Osteoblast (primary cell): ENCODE measurements at regions not wholly inside any gene's neighbourhood (a gene's known extent, or its start where the extent isn't known, plus 50 kb on each side); places are given as distances from the start of the nearest gene placed in this dataset.

ENCODE experiments used
- DNase-seq: peaks from one replicate; pipeline ENCODE4 v3.0.0; 2011; ENCODE audit warnings: low spot score, mixed read lengths; ENCODE audit not compliant: insufficient read length; ENCODE audit errors: missing footprints
- H2AFZ ChIP-seq: 2 replicates; pipeline ENCODE4 v1.6.0; 2011; ENCODE audit warnings: mild to moderate bottlenecking, low read length
- H3K27ac ChIP-seq: 2 replicates; pipeline ENCODE4 v1.5.1; 2011; ENCODE audit warnings: mild to moderate bottlenecking, low read depth, low read length, moderate library complexity
- H3K27me3 ChIP-seq: 2 replicates; pipeline ENCODE4 v1.6.0; 2012; ENCODE audit warnings: mild to moderate bottlenecking, control low read depth, inconsistent platforms, low read length, moderate library complexity; ENCODE audit not compliant: insufficient read depth
- H3K36me3 ChIP-seq: 2 replicates; pipeline ENCODE4 v1.5.1; 2011; ENCODE audit warnings: mild to moderate bottlenecking, low read length, control low read depth, moderate library complexity; ENCODE audit not compliant: insufficient read depth
- H3K4me1 ChIP-seq: 2 replicates; pipeline ENCODE4 v1.5.1; 2011; ENCODE audit warnings: mild to moderate bottlenecking, low read length, control low read depth, moderate library complexity; ENCODE audit not compliant: insufficient read depth
- H3K4me2 ChIP-seq: 2 replicates; pipeline ENCODE4 v1.6.0; 2011; ENCODE audit warnings: mild to moderate bottlenecking, low read length; ENCODE audit not compliant: insufficient read depth
- H3K4me3 ChIP-seq: fragments of 200-600 bp; sonication (generic); 3 replicates; pipeline ENCODE4 v1.5.1; 2012; ENCODE audit warnings: mild to moderate bottlenecking, low read length, inconsistent platforms; ENCODE audit not compliant: insufficient read depth
- H3K79me2 ChIP-seq: 2 replicates; pipeline ENCODE4 v1.6.0; 2012; ENCODE audit warnings: mild to moderate bottlenecking, low read length, control low read depth, inconsistent platforms; ENCODE audit not compliant: insufficient read depth
- H3K9me3 ChIP-seq: 2 replicates; pipeline ENCODE4 v1.5.1; 2011; ENCODE audit warnings: low read depth, low read length, control low read depth
- H4K20me1 ChIP-seq: 2 replicates; pipeline ENCODE4 v1.6.0; 2012; ENCODE audit warnings: mild to moderate bottlenecking, low read length, control low read depth; ENCODE audit not compliant: insufficient read depth
- CTCF ChIP-seq: IDR thresholded peaks from 2 replicates; pipeline ENCODE4 v1.5.1; 2011; ENCODE audit warnings: mild to moderate bottlenecking, low read depth, low read length, moderate library complexity; ENCODE audit errors: extremely low read depth

GRCh38 chr4:36872679-36873078 is 371.9 kb upstream of the NWD2 start:
- H3K4me1 ChIP-seq, result no peaks in the 10 kb centered on the region
- no peak for DNase-seq

DNA sequence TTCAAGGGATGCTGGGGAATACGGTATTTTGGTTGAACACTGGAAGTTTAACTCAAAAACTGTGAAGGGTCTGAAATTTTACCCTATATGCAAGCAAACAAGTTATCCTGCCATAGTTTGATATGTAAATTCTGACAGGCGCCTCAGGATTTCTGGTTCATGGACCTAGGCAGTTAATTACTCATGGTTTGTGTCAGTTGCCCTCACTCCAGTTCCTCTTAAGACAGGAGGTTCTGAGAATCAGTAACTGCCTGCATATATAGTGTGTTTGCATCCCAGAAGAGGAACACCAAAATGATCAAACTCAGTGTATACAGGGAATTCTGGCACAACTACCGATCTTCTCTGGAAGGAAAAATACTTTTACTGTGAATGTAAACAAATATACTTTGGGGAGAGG is 360.4 kb upstream of the NWD2 start:
- H3K27ac ChIP-seq, result no peak overlapping the region
- H4K20me1 ChIP-seq, result no peaks in the 10 kb centered on the region
- no peak for TF ChIP-seq CTCF
- no peaks in the 10 kb centered on the region for H3K36me3 ChIP-seq
- no peak overlapping the region for H3K4me3 ChIP-seq
- H3K9me3 ChIP-seq, result no peaks in the 10 kb centered on the region
- no peaks in the 10 kb centered on the region for H3K4me1 ChIP-seq
- H3K4me2 ChIP-seq, result no peak overlapping the region
- DNase-seq, result no peak
- no peaks in the 10 kb centered on the region for H3K79me2 ChIP-seq
- no peak overlapping the region for H2AFZ ChIP-seq
- H3K27me3 ChIP-seq, result no peaks in the 10 kb centered on the region

More at GRCh38 chr4:36872679-36873078, 371.9 kb upstream of the NWD2 start:
- Histone ChIP-seq H4K20me1 (no peaks in the 10 kb centered on the region), H2AFZ (no peak overlapping the region), H3K27ac (no peak overlapping the region), H3K4me2 (no peak overlapping the region), H3K36me3 (no peaks in the 10 kb centered on the region), H3K27me3 (no peaks in the 10 kb centered on the region), H3K9me3 (no peaks in the 10 kb centered on the region), H3K79me2 (no peaks in the 10 kb centered on the region), H3K4me3 (no peak overlapping the region)
- TF ChIP-seq CTCF, result no peak

GRCh38 chr4:36891971-36892370 is 352.6 kb upstream of the NWD2 start:
- no peak for TF ChIP-seq CTCF
- no peaks in the 10 kb centered on the region for H3K79me2 ChIP-seq
- no peak overlapping the region for H3K4me2 ChIP-seq

DNA sequence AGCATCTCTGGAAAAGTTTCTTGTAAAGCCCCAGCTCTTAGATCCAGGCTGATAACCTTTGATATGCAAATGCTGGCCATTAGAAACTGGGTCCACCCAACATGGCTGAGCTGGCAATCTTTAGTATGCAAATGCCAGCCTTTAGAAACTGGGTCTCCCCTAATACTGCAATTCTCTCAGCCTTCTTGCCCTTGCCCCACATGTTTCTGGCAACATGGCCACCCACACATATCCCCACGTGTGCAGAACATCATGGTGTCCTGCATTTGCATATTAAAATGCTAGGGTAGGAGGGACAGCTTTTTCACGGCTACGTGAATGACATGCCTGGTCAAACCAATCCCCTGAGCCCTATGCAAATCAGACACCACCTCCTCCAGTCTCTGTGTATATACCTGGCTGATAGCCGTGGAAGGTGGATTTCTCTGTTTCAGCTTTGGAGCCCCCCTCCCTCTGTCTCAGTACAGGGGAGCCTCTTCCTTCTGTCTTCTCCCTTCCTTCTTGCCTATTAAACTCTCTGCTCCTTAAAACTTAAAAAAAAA is 344.0 kb upstream of the NWD2 start:
- H3K27me3 ChIP-seq, result no peaks in the 10 kb centered on the region
- H3K79me2 ChIP-seq, result no peaks in the 10 kb centered on the region
- H3K4me3 ChIP-seq, result no peak overlapping the region
- H3K27ac ChIP-seq, result no peak overlapping the region
- H3K36me3 ChIP-seq, result no peaks in the 10 kb centered on the region
- no peaks in the 10 kb centered on the region for H3K9me3 ChIP-seq
- no peak for DNase-seq
- H3K4me1 ChIP-seq, result no peaks in the 10 kb centered on the region
- no peaks in the 10 kb centered on the region for H4K20me1 ChIP-seq
- H2AFZ ChIP-seq, result no peak overlapping the region
- no peak overlapping the region for H3K4me2 ChIP-seq
- TF ChIP-seq CTCF, result no peak

More at GRCh38 chr4:36891971-36892370, 352.6 kb upstream of the NWD2 start:
- no peak overlapping the region for H2AFZ ChIP-seq
- H4K20me1 ChIP-seq, result no peaks in the 10 kb centered on the region
- H3K9me3 ChIP-seq, result no peaks in the 10 kb centered on the region
- DNase-seq, result no peak
- H3K36me3 ChIP-seq, result no peaks in the 10 kb centered on the region
- H3K4me3 ChIP-seq, result no peak overlapping the region
- no peak overlapping the region for H3K27ac ChIP-seq
- H3K27me3 ChIP-seq, result no peaks in the 10 kb centered on the region
- H3K4me1 ChIP-seq, result no peaks in the 10 kb centered on the region
